Progenitor cell of endocrine pancreas (in vitro differentiated cells): ENCODE measurements at regions not wholly inside any gene's neighbourhood (a gene's known extent, or its start where the extent isn't known, plus 50 kb on each side); places are given as distances from the start of the nearest gene placed in this dataset.

ENCODE experiments used
- DNase-seq: peaks from one replicate; pipeline ENCODE4 v3.0.0; 2021; ENCODE audit warnings: low spot score; ENCODE audit not compliant: unreplicated experiment
- H3K27ac Mint-ChIP-seq: 2 replicates; pipeline ENCODE4 v1.8.0; 2021; ENCODE audit warnings: mild to moderate bottlenecking, moderate library complexity, mixed read lengths
- H3K27me3 Mint-ChIP-seq: 2 replicates; pipeline ENCODE4 v1.8.0; 2021; ENCODE audit warnings: mixed read lengths
- H3K36me3 Mint-ChIP-seq: 2 replicates; pipeline ENCODE4 v1.8.0; 2022; ENCODE audit warnings: mixed read lengths; ENCODE audit not compliant: insufficient read depth
- H3K4me1 Mint-ChIP-seq: 2 replicates; pipeline ENCODE4 v1.8.0; 2021; ENCODE audit warnings: low read depth, mixed read lengths
- H3K4me3 Mint-ChIP-seq: 2 replicates; pipeline ENCODE4 v1.8.0; 2021; ENCODE audit warnings: low read depth, mild to moderate bottlenecking, moderate library complexity, mixed read lengths
- H3K9me3 Mint-ChIP-seq: 2 replicates; pipeline ENCODE4 v1.8.0; 2021; ENCODE audit warnings: low read depth, mixed read lengths
- TF ChIP-seq, protein P1 (sequence below): fragments of 200-600 bp; sonication (generic); IDR thresholded peaks from one replicate; pipeline ENCODE4 v1.5.0; 2021; ENCODE audit warnings: antibody characterized with exemption, mild to moderate bottlenecking; ENCODE audit not compliant: unreplicated experiment

- H3K27me3 Mint-ChIP-seq, result peaks cover 23% of the 10 kb centered on the region
- DNase-seq, result no peak
- H3K4me1 Mint-ChIP-seq, result peaks cover 35% of the 10 kb centered on the region
- TF ChIP-seq, protein P1, sequence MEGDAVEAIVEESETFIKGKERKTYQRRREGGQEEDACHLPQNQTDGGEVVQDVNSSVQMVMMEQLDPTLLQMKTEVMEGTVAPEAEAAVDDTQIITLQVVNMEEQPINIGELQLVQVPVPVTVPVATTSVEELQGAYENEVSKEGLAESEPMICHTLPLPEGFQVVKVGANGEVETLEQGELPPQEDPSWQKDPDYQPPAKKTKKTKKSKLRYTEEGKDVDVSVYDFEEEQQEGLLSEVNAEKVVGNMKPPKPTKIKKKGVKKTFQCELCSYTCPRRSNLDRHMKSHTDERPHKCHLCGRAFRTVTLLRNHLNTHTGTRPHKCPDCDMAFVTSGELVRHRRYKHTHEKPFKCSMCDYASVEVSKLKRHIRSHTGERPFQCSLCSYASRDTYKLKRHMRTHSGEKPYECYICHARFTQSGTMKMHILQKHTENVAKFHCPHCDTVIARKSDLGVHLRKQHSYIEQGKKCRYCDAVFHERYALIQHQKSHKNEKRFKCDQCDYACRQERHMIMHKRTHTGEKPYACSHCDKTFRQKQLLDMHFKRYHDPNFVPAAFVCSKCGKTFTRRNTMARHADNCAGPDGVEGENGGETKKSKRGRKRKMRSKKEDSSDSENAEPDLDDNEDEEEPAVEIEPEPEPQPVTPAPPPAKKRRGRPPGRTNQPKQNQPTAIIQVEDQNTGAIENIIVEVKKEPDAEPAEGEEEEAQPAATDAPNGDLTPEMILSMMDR, result no peak
- H3K36me3 Mint-ChIP-seq, result no peaks in the 10 kb centered on the region
- no peak overlapping the region for H3K4me3 Mint-ChIP-seq
- no peak overlapping the region for H3K27ac Mint-ChIP-seq
- no peaks in the 10 kb centered on the region for H3K9me3 Mint-ChIP-seq
Measured at GRCh38 chr11:69974528-69974927, 103.6 kb upstream of the ANO1 start.

- Mint-ChIP-seq H3K4me1 (peaks cover 23% of the 10 kb centered on the region), H3K4me3 (no peak overlapping the region), H3K9me3 (no peaks in the 10 kb centered on the region), H3K27me3 (peaks cover 29% of the 10 kb centered on the region), H3K27ac (peak overlapping the region; percentile 3), H3K36me3 (no peaks in the 10 kb centered on the region)
- TF ChIP-seq, protein P1, result no peak
- DNase-seq, result no peak
Measured at GRCh38 chr11:69975822-69976221, 102.3 kb upstream of the ANO1 start.

- Mint-ChIP-seq H3K36me3 (no peaks in the 10 kb centered on the region), H3K27me3 (peaks cover 32% of the 10 kb centered on the region), H3K27ac (no peak overlapping the region), H3K9me3 (no peaks in the 10 kb centered on the region), H3K4me3 (no peak overlapping the region), H3K4me1 (peaks cover 19% of the 10 kb centered on the region)
- DNase-seq, result no peak
- TF ChIP-seq, protein P1, result no peak
Measured at GRCh38 chr11:69976794-69977193, 101.3 kb upstream of the ANO1 start.

DNA sequence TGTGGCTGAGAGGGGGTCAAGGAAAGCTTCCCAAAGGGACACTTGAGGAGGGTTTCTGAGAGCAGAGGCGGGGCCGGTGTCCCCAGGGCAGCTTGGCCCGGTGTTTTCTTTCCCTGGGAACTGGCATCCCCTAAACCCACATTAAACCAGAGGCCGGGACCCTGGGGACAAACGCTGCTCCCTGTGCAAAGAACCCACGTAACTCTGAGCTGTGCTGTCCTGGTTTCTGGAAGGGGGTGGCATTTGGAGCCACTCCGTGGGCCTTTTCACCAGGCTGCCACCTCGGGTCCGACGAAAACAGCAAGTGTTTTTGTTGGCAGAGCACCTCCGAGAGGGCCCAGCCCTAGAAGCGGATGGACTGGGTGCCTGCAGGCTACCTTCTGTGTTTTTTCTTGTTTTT, 100.2 kb upstream of the ANO1 start:
- peaks cover 14% of the 10 kb centered on the region for H3K4me1 Mint-ChIP-seq
- no peaks in the 10 kb centered on the region for H3K36me3 Mint-ChIP-seq
- no peak overlapping the region for H3K27ac Mint-ChIP-seq

DNA sequence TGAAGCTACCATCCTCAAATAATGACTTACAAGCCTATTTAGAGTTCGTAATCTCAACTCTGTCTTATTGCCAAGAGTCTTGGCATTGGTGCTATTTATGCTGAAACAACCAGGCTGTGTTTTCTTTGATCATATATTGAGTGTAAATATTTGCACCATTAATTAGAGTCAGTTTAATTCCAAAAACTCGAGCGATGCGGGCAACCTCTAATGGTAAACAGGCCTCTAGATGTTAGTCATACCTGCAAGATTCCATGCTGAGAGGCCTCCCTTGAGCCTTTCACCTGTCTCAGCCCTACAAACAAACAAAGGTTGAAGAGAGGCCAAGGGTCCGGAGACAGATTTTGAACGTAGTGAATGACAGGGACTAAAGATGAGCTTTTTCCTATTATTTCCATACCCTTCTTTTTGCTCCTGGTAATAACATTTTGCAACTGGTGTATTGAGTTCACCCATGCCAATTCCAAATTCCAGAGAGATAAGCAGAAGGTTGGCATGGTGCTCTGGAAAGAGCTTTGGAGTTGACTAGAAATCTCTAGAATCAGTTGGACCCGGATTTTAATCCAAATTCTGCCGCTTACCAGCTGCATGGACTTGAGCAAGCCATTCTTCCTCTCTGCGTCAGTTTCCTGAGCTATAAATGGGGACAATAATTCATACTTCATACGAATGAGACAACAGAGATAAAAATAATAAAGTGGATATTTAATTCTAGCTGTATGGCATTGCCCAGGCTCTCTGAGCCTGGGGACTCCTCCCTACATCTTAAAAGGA, 99.1 kb upstream of the ANO1 start:
- no peak overlapping the region for H3K4me3 Mint-ChIP-seq
- TF ChIP-seq, protein P1, result no peak
- H3K27me3 Mint-ChIP-seq, result peaks cover 53% of the 10 kb centered on the region
- DNase-seq, result no peak
- peaks cover 13% of the 10 kb centered on the region for H3K4me1 Mint-ChIP-seq
- H3K27ac Mint-ChIP-seq, result no peak overlapping the region
- no peaks in the 10 kb centered on the region for H3K9me3 Mint-ChIP-seq
- no peaks in the 10 kb centered on the region for H3K36me3 Mint-ChIP-seq

More for the DNA sequence above, 100.2 kb upstream of the ANO1 start:
- DNase-seq, result no peak
- TF ChIP-seq, protein P1, result no peak
- H3K27me3 Mint-ChIP-seq, result peaks cover 42% of the 10 kb centered on the region
- no peaks in the 10 kb centered on the region for H3K9me3 Mint-ChIP-seq
- no peak overlapping the region for H3K4me3 Mint-ChIP-seq
